IPS-NIHi11 (cell line): ENCODE measurements at regions not wholly inside any gene's neighbourhood (a gene's known extent, or its start where the extent isn't known, plus 50 kb on each side); places are given as distances from the start of the nearest gene placed in this dataset.

Experiments
- DNase-seq: peaks from one replicate; pipeline ENCODE4 v3.0.0; 2012; ENCODE audit warnings: mixed read lengths, low spot score

DNA sequence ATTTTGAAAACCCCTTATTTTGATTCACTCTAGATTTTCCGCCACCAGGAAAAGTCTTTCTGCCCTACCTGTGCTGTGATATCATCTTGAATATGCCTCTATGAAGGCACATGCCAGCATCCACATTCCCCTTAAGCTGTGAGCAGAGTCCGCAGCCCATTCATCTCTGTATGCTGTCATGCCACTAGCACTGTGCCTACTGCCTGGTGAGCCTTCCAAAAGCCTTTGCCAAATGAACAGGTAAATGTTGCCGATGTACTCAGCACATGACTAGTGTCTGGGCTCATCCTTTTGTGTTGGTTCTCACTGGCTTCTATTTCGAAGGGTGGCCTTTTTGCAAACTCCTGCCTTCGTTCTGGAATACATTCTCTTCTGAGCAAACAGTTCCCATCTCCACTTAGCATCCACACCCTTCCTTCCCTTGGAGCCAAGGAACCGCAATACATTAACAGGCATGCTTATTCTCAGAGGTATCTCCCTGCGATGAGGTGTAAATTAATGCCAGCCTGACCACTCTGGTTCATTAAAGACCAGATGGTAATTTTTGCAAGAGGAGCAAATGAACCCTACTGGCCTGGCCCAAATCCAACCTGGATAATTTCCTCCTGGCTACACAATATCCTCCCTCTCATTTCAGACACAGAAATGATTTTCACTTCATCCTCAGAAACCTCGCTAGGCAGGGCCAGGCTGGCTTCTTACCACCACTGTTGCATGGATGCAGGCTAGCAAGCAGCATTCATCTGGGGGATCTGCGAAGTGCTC is 339.7 kb upstream of the NFE2L3 start:
- DNase-seq: no peak

DNA sequence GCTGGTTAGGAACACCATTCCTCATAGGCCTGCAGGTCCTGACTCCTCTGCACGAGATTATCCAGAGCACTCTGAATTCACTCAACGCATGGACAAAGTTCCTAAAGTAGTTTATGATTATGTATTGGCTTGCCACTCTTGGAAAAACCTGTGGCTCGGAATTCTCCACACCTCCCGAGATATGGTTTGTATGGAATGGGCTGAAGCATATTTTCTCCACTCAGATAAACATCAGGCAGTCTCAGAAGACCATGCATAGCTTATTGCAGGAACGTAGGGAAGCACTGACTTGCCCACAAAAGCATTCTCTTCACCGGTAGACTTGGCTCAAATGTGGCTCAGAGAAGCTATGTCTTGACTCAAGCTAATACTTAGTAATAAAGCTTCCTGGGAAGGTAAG is 338.6 kb upstream of the NFE2L3 start:
- no peak for DNase-seq

DNA sequence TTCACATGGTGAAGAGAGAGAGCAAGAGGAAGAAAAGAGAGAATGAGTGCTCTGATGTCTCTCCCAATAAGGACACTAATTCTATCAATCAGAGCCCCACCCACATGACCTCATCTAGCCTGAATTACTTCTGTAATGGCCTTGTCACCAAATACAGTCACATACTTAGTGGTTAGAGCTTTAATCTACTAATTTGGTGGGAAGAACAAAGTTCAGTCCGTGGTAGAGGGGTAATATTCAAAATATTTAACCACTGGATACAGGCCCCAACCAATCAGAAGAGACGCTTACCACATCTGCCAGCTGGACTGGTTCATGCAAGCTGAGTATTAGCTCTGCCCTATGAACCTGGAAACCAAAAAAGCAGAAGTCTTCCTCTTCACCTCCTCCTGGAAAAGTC is 336.3 kb upstream of the NFE2L3 start:
- DNase-seq: no peak

DNA sequence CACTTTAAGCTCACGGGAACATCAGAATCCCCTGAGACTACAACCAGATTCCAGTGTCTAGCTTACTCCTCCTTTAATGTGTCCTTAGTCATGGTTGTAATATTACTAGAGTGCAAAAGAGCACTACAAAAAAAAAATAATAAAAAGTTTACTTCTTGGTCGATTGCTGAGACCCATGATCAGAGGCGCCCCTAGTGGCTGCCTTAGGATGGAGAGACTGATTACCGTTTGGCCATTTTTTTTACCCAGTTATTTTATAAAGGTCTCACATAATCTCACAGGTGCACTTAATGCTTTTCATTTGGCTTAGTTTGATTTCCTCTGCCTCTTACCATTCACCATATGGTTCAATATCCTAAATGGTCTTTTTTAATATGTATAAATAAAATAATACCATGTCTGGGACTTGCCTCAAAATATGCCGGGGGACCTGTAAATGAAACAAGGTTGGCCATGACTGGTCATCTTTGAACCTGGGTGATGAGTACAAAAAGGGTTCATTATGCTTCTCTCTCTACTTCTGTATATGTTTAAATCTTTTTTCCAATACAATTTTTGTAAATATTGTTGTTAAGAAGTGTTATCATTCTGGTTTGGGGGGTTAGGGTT is 331.5 kb upstream of the NFE2L3 start:
- DNase-seq: peak; percentile 66

DNA sequence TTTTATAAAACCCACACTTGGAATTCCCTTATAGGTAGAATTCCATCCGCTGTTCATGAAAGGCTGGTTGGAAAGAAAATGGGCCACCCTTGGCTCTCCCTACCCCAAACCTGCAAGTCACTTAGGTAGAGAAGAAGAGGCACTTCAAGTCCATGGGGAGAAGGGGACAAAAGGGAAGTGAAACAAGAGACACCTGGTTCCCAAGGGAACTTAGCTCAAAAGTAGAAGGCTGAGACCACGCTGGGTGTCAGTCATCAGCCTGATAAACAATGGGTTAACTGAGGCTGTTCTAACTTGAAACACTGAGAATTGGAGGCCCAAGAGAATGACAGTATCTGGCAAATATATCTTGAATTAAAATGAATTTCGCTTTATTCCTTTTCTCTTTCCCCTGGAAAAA is 330.8 kb upstream of the NFE2L3 start:
- no peak for DNase-seq

DNA sequence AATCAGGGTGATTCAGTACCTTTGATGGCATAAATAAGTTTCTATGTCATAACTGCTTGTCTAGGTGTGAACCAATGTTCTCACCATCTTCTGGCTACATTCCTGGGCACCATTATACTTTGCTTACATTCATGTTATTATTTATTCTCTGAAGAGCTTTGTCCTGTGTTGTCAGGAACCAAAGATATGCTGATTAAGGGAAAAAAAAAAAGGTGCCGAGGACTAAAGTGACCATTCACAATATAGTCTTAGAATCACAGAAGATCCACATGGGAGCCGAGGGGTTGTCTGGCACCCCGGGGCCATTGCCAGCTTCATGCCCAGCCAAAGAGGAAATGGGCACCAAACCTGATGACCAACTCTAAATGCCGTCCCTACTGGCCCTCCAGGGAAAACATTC is 329.2 kb upstream of the NFE2L3 start:
- no peak for DNase-seq

DNA sequence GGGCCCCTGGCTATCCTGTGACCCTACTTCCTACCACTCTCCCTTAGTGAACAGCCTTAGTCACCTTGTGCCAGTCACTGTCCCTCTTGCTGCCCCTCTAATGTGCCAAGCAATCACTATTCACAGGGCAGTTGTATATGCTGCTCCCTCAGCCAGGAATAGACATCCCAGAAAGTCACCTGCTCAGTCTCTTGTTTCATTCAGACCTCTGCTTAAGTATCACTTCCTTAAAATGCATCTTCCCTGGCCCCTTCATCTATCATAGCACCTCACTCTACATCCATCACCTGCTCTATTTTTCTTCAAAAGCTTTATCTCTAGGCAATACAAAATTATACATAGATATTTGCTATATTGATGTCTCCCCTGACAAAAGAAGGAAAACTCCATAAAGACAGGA is 328.4 kb upstream of the NFE2L3 start:
- DNase-seq: no peak

DNA sequence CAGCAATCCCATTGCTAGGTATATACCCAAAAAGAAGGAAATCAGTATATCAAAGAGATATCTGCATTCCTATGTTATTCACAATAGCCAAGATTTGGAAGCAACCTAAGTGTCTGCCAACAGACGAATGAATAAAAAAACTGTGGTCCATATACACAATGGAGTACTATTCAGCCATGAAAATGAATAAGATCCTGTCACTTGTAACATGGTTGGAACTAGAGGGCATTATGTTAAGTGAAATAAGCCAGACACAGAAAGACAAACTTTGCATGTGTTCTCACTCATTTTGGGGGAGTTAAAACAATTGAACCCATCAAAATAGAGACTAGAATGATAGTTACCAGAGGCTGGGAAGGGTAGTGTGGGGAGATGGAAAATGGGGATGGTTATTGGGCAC is 323.5 kb upstream of the NFE2L3 start:
- DNase-seq: no peak

DNA sequence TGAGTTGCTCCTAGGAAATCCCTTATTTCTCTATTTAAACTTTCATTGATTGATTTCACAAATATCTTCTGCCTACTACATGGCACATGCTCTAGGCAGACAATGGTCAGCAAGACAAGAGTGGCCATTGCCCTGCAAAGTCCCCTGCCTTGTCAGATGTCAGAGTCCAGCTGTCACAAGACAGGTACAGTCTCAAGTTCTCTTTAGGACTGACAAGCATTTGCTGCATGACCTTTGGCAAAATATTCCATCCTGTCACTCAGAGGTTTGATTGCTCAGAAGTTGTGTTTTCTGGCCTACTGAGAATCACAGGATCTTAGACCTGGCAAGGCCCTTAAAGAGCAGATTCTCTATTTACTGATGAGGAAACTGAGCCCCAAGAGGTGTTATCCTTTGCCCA is 322.3 kb upstream of the NFE2L3 start:
- no peak for DNase-seq

DNA sequence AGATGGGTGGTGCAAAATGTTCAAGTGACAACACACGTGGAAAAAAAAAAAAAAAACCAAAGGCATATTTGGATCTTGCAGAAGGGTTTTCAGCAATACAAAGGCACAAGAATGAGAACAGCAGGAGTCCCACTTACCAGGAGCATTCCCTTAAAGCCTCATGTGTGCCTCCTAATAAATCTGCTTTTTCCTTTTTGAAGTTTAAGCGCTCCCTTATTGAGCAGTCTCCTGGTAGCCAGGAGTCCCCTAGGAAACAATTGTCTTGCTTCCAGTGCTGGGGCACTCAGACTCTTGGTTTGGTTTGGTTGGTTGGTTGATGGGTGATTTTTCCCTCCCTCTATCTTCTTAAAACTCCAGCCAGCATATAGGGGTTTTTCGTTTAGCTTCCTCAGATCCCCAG is 321.8 kb upstream of the NFE2L3 start:
- no peak for DNase-seq

DNA sequence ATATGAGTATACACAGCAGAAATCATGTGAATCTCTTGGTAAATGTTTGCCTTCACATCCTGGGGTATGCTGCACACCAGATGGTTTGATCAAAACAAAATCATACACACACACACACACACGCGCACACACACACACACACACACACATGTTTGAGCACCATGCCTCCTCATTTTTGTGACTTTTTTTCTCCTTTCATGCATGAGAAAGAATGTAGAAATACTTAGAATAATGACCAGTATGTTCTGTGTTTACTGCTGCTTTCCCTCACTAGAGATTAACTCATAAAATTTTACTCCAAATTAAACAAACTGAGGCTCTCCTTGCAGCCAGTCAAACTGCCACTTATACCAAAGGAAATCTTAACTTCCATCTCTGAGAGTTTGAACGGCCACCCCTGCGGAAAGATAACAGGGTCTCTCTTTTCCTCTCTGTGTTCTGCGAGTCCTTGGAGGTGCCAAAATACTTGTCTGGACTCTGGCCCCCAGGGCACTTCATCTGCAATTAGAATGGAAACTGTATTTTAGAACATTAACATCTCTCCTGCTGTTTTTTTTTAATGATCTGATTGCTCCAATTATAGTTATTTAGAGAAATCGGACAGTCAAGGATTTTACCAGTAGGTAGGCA is 320.8 kb upstream of the NFE2L3 start:
- DNase-seq: no peak

DNA sequence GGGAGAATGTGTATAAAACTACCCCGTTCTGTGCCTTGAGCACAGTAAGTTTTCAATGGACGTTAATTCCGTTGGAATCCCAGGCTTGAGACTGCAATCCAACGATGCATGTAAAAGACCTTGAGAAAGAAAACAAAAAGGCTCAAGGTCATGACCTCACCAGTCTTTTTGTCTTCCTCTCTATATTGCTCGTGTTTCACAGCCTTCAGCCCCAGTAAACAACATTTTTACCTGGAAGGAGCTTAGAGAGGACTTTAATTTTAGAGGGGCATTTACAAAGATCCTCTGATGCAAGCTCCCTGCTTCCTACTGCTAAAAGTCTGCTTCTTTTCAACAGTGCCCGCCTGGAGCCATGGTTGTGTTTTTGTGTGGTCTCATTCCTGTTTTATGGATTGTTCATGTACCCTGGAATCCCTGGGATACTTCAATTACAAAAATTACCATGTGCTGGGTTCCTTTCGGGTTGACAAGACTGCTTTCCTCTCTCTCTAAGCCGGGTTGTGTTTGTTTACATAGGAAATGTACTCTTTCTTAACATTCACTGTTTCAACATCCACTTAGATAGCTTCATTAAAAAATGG is 320.1 kb upstream of the NFE2L3 start:
- no peak for DNase-seq

DNA sequence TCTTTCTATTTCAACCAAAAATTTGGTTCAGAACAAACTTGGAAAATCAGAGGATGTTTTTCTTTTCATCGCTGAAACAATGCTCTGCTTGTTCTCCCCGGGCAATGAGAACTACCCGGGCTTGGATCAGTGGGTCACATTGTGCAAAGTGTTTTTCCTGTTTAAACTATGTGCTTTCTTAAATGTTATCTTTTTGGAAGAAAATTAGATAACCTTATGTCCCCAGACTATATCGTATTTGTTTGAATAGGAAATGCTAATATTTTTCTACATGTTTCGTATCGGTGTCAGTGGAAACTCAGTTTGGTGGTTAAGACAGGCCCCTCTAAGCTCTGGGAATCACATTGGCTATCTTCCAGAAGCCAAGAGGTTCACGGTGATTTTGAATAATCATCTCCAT is 319.5 kb upstream of the NFE2L3 start:
- no peak for DNase-seq

DNA sequence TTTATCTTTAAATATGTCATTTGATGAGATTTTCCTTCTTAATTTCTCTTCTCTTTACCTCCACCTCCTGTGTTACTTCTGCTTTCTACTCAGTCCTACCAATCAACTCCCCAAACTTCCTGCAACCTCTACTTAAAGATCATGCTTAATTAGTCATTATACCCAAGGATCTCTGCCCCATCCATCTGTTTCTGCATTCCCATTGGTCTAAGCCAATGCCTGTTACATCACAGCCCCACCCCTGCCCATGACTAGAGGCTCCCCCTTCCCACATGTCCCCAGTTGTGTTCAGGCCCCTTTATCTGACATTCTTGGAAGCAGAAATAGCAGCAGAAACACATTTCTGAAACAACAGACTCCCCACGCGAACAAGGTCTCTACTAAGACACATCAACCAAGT is 319.1 kb upstream of the NFE2L3 start:
- no peak for DNase-seq

DNA sequence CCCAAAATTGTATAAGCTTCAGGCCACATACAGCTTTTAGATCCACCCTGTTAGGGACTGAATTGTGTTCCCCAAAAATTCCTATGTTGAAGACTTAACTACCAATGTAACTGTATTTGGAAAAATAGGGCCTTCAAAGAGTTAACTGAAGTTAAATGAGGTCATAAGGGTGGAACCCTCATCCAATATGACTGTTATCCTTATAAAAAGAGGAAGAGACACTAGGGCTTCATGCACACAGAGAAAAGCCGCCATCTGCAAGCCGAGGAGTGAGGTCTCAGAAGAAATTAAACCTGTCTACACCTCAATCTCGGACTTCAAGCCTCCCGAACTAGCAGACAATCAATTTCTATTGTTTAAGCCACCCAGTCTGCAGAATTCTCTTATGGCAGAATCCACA is 317.9 kb upstream of the NFE2L3 start:
- DNase-seq: no peak

DNA sequence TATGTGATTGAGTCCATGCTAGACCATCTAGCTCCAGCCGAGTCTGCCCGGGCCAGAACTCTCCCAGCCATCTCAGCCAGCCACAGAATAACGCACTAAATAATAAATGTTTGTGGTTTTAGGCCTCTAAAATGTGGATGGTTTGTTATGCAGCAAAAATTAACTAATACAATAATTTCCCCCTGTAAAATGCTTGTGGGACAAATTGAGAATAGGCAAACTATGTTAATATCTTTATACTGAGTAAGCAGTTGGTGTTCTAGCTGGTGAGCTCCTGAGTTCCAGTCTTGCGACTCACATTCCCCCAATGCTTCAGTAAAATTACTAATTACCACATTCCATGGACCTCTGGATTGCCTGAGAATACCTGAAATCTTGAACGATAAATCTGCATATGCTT is 316.8 kb upstream of the NFE2L3 start:
- no peak for DNase-seq

DNA sequence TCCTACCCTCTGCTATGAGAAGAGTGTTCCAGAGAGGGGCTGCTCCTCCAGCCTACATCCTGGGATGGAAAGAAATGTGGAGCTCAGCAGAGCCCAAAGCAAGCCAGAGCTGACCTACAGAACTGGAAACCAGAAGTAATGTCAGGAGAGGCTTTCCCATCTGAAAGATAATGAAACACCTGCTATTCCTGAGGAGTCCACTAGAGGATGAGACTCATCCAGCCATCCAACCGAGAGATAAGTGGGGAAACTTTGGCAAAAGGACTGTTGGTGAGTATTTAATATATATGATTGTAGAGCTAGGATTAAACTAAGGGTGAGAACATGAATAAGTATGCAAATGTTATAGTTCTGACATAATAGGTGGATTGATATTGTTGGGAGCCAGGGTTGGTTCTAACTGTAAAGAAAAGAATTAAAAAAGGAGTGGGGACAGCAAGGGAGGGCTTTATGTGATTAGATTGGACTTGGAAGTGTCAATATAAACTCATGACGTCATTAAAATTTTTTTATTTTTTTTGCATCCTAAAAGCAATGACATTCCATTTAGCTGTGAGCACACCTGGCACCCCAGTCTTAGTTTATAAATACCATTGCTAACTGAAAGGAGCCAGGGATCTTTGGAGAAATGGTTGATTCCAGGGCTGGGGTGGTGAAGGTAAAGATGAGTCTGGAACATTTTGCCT is 312.8 kb upstream of the NFE2L3 start:
- peak; percentile 21 for DNase-seq

DNA sequence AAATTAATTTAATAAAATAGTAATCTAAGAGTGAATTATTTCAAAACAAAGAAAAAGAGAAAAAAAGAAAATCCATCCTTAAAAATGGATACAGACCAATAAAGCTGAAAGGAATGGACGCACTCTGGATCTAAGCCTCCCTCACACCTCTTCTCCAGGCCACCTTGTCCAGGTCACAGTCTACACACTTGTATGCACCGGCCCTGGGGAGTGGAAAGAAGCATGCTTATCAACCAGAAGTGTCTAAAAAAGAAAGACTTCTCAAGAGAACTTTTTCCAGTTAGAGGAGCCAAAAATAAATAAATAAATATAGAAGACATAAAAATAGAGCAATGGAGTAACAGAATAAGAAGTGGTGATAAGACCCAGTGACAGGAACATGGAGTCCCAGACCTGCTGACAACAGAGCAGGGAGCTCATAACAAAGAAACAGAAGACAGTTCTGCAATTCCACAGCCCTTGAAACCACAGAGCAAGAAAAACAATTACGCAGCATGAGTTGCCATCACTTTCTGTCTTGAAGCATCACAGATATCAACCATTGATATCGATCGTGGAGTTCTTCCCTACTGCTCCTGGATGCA is 311.7 kb upstream of the NFE2L3 start:
- no peak for DNase-seq

DNA sequence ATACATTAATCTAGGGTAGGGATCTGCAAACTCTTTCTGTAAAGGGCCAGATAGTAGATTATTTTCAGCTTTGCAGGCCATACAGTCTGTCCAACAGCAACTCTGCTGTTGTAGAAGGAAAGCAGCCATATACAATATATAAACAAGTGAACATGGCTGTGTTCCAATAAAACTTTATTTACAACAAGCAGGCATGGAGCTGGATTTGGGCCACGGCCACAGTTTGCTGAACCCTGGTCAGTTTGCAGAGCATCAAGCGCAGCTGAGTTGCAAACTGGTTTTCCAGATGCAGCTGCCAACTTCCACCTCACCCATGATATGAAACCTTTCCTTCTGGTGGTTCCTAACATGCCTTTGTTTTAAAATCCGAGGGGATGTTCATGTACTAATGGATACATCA is 310.4 kb upstream of the NFE2L3 start:
- no peak for DNase-seq

DNA sequence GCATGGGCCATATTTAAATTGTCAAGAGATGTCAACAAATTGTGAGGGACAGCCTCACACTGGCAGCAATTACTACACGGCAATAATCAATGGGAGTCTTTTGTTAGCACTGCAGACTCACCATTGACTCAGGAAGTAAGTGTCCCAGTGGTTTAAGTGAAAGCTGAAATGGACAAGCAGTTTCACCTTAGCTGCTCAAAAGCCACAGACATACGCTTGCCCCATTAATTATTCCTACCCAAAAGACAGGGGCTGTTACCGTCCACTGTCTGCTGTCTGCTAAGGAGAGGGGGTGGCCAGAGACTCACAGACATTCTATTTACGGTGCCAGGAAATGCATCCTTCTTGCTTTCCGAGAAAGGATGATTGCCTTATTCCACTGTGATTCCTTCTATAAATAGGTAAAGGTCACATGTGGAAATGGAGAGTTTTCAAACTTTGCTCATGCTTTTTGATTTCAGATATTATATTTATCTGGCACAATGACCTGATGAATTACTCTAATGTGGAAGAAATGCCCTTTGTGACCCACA is 309.7 kb upstream of the NFE2L3 start:
- DNase-seq: no peak

DNA sequence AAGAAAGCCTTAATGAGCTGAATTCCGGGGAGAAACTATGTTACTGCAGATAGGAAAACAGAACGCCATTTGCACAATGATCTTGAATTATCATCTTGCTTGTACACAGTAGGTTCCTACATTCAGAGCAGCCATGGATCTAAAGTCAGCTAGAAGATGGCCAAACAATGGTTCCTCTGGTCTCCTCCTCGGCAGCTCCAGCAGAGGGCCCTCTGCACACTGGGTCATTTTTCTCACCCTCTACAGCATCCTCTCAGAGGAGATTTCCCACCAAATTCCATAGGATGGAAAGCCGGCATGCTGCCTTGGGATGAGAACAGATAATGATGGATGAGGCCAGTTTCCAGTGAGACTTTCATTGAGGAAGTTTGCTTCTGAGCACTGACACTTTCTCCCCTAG is 308.5 kb upstream of the NFE2L3 start:
- no peak for DNase-seq
